SK-N-SH (cell line): ENCODE measurements at regions not wholly inside any gene's neighbourhood (a gene's known extent, or its start where the extent isn't known, plus 50 kb on each side); places are given as distances from the start of the nearest gene placed in this dataset.

Experiments used
- CTCF ChIP-seq: fragments of 200-600 bp; sonication (generic); IDR thresholded peaks from 2 replicates; pipeline ENCODE4 v1.6.1; 2017; ENCODE audit warnings: antibody characterized with exemption, mild to moderate bottlenecking, moderate library complexity
- EP300 ChIP-seq, 2 experiments: IDR thresholded peaks; 2 replicates each; pipeline versions ENCODE4 v1.4.0 to v1.6.1; 2012; ENCODE audit warnings: borderline replicate concordance in 1 of 2, low read depth in 1 of 2, low read length in 1 of 2
- MEF2A ChIP-seq: IDR thresholded peaks from 2 replicates; pipeline ENCODE4 v1.4.0; 2012; ENCODE audit warnings: low read depth, borderline replicate concordance
- SIN3A ChIP-seq: IDR thresholded peaks from 2 replicates; pipeline ENCODE4 v1.6.1; 2012; ENCODE audit warnings: low read depth, mild to moderate bottlenecking, low read length, moderate library complexity, borderline replicate concordance
- SMC3 ChIP-seq: IDR thresholded peaks from 2 replicates; pipeline ENCODE4 v1.6.1; 2012; ENCODE audit warnings: low read depth, low read length, improper control_type of control experiment
- TAF1 ChIP-seq: IDR thresholded peaks from 2 replicates; pipeline ENCODE4 v1.6.1; 2012; ENCODE audit warnings: low read depth, mild to moderate bottlenecking, low read length, moderate library complexity, borderline replicate concordance
- YY1 ChIP-seq: IDR thresholded peaks from 2 replicates; pipeline ENCODE4 v1.4.0; 2012; ENCODE audit warnings: low read depth, mild to moderate bottlenecking

- no peak for TF ChIP-seq CTCF
- TF ChIP-seq SMC3 = no peak
- TF ChIP-seq MEF2A = no peak
- TF ChIP-seq TAF1 = no peak
- no peak for TF ChIP-seq SIN3A
- TF ChIP-seq YY1 = no peak
- no peak for TF ChIP-seq EP300 (IDR thresholded peaks at IDR 0.05; ENCODE audit: borderline replicate concordance in 1 of 2, low read depth in 1 of 2, low read length in 1 of 2)
Measured at GRCh38 chr2:26527726-26528585, 50.0 kb upstream of the OTOF start.
